SKM-1 (cell line): ENCODE measurements at regions not wholly inside any gene's neighbourhood (a gene's known extent, or its start where the extent isn't known, plus 50 kb on each side); places are given as distances from the start of the nearest gene placed in this dataset.

Source experiments
- DNase-seq: peaks from one replicate; lab custom pipeline; 2025; ENCODE audit not compliant: unreplicated experiment; lab: John Stamatoyannopoulos, UW

DNA sequence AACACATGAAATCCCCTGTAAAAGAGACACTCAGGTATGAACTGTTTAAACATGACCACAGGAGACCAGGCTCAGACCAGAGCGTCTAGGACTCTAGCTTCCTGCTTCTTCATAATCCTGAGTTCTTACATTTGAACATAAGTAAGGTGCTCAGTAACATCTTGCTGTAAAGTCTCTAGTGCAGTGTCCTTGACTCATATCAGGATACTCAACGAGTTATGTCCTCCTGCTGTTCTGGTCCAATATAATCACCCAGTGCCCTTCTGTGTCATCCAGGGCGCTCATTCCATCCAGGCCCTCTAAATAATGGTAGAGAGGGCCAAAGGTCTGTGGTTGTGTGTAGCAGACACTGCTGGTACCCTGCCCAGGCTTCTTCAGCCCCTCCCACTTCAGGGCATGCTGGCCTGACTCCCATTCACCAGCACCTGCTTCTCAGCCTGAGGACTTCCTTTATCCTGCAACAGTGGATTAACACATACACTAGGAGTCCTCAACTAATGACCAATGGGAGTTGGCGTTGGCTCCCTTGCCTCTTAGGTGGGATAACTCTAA lies 66.8 kb upstream of the MOCS1 start:
- no peak for DNase-seq

DNA sequence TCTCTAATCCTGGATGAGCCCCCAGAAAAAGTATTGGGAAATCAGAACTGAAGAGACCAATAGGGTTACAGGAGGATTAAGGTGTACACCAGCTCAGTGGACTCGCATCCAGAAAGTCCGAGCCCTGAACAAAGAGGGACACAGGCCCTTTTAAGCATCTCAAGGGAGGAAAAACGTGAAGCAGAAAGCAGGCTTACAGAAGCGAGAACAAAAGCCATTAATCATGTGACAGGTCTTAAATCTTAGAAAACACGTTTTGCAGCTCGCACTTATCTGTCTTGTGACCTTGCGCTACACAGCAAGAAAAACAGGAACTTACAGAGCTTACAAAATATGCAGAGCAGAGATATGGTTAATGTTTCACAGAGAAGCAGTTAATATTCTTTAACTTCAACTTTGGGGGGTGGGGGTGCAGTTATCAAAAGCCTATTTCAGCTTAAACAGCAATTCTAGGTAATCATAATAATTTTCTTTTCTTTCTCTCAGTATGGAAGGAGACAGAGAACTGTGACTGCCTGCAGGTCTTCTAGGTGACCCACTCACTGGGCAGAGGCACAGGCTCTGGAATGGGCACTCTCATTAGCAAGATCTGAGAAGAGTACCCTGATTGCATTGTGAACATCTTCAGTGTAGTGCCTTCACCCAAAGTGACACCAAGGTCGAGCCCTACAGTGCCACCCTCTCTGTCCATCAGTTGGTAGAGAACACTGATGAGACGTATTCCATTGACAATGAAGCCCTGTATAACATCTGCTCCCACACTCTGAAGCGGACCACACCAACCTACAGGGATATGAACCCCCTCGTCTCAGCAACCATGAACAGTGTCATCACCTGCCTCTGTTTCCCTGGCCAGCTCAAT lies 65.0 kb upstream of the MOCS1 start:
- DNase-seq = no peak

DNA sequence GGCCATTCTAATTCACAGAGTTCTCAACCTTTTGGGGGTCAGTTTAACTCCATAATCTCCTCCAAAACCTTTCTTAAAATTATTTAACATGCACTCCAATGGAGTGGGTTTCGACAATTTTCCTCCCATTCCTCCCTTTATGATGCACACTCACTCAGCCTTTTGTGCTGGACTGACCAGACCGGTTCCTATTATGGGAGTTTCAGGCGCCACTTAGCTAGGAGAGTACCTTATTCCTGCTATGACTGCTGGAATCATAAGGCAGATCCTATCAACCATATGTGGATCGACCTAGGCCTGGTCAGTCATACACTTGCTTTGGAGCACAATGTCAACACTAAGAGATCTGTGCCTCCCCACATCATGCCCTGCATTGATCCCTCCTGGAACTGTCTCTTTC lies 63.9 kb upstream of the MOCS1 start:
- no peak for DNase-seq

- no peak for DNase-seq
These were observed 62.9 kb upstream of the MOCS1 start for GRCh38 chr6:39997101-39997635.

DNA sequence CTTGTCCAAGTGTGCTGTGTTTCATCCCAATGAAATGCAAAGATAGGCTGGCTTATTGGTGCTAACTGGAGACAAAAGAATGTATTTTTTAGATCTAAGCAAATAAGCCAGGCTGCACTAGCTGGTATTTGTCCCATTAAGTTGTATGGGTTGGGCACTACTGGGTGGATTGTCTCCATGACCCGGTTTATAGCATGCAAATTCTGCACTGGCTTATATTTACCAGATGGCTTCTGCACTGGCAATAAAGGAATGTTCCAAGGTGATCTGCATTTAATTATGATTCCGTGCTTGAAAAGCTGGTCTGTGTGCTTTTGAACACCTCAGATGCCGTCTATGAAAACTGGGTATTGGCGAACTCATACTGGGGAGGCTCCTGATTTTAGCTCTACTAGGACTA lies 61.4 kb upstream of the MOCS1 start:
- DNase-seq = no peak

DNA sequence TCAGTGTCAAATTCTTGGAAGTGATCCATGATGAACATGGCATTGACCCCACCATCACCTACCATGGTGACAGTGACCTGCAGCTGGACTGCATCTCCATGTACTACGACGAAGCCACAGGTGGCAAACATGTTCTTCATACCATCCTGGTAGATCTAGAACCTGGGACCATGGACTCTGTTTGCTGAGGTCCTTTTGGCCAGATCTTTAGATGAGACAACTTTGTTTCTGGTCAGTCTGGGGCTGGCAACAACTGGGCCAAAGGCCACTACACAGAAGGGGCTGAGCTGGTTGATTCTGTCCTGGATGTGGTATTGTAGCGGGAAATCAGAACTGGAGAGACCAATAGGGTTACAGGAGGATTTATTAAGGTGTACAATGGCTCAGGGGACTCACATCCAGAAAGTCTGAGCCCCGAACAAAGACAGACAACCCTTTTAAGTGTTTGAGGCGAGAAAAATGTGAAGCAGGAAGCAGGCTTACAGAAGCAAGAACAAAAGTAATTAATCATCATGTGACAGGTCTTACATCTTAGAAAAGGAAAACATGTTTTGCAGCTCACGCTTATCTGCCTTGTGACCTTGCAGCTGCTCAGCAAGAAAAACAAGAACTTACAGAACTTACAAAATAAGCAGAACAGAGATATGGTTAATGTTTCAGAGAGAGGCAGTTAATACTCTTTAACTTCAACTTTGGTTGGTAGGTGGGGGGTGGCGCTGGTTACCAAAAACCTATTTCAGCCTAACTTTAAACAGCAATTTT lies 58.8 kb upstream of the MOCS1 start:
- DNase-seq = no peak
